ENCODE measurements at regions not wholly inside any gene's neighbourhood (a gene's known extent, or its start where the extent isn't known, plus 50 kb on each side); places are given as distances from the start of the nearest gene placed in this dataset.

DNA sequence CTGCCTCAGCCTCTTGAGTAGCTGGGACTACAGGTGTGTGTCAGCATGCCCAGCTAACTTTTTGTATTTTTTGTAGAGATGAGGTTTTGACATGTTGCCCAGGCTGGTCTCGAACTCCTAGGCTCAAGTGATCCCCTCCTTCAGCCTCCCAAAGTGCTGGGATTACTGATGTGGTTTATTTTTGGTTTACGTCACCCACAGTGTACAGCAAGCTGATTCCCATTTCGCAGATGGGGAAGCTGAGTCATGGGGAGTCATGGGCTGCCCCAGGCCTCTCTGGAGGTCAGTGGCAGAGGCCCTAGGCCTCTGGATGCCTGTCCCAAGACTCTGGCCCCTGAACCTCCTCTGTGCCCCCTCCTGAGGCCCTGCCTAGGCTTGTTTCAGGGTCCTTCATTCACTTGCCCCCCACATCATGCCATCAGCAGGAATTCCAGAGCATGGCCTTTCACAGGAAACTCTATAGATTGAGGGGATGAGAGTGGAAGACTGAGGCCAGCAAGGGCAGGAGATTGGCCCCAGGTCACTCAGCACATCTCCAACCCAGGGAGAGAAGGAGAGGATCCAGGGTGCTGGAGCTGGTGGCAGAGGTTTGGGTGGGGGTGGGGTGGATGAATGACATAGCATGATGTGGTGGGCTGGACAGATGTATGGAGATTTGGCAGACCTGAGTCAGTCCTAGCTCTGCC lies 266.0 kb downstream of the PTPRU start:
- Mint-ChIP-seq H3K4me3 (ENCODE audit: unreplicated experiment) (no peak overlapping the region), H3K27me3 (ENCODE audit: insufficient read depth, unreplicated experiment) (peaks cover 19% of the 10 kb centered on the region), H3K36me3 (ENCODE audit: insufficient read depth, unreplicated experiment) (no peaks in the 10 kb centered on the region), H3K9me3 (ENCODE audit: unreplicated experiment) (peaks cover 20% of the 10 kb centered on the region), H3K27ac (ENCODE audit: unreplicated experiment) (no peak overlapping the region), H3K4me1 (ENCODE audit: low read depth, unreplicated experiment) (no peaks in the 10 kb centered on the region)
- no TSS peak for BruUV-seq (replicated peaks)
- POLR2A ChIA-PET: no interaction called here
- intact Hi-C loops (cut with micrococcal nuclease; ENCODE audit: unreplicated experiment): no loop called here
- CTCF ChIA-PET: no interaction called here
- H3K36me3 ChIP-seq (ENCODE audit: control insufficient read depth, insufficient read depth, low read length): no peaks in the 10 kb centered on the region
- H3K4me1 ChIP-seq: no peaks in the 10 kb centered on the region
- no peak for DNase-seq
- no peaks in the 10 kb centered on the region for H3K27me3 ChIP-seq (replicated peaks; ENCODE audit: control insufficient read depth, insufficient read depth, low read length)
- no peaks in the 10 kb centered on the region for H3K9me3 ChIP-seq
- no peak overlapping the region for H3K4me3 ChIP-seq (ENCODE audit: low read depth, low read length)
- TF ChIP-seq, protein P1, sequence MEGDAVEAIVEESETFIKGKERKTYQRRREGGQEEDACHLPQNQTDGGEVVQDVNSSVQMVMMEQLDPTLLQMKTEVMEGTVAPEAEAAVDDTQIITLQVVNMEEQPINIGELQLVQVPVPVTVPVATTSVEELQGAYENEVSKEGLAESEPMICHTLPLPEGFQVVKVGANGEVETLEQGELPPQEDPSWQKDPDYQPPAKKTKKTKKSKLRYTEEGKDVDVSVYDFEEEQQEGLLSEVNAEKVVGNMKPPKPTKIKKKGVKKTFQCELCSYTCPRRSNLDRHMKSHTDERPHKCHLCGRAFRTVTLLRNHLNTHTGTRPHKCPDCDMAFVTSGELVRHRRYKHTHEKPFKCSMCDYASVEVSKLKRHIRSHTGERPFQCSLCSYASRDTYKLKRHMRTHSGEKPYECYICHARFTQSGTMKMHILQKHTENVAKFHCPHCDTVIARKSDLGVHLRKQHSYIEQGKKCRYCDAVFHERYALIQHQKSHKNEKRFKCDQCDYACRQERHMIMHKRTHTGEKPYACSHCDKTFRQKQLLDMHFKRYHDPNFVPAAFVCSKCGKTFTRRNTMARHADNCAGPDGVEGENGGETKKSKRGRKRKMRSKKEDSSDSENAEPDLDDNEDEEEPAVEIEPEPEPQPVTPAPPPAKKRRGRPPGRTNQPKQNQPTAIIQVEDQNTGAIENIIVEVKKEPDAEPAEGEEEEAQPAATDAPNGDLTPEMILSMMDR (IDR thresholded peaks at IDR 0.05; ENCODE audit: insufficient read depth in 1 of 2, low read depth in 1 of 2, low read length in 1 of 2, severe bottlenecking in 1 of 2, unreplicated experiment in 1 of 2): no peak

DNA sequence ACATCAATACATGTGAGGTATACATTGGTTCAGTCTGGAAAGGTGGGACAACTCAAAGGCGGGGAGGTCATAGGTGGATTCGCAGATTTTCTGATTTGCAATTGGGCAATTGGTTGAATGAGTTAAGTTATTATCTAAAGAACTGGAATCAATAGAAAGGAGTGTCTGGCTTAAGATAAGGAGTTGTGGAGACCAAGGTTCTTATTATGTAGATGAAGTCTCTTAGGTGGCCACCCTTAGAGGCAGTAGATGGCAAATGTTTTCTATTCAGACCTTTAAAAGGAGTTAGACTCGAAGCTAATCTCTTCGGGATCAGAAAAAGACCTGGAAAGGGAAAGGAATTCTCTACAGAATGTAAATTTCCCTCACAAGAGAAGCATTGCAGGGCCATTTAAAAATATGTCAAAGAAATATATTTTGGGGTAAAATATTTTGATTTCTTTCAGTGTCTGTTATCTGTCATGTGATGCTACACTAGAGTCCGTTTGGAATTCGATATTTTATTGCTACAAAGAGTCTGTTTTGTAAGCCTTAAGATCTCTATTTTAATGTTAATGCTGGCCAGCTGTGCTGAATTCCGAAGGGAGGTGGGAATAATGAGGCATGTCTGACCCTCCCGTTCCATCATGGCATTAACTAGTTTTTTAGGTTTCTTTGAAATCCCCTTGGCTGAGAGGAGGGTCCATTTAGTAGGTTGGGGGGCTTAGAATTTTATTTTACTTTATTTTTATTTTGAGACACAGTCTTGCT lies 265.1 kb downstream of the PTPRU start:
- no peak overlapping the region for H3K27ac Mint-ChIP-seq (ENCODE audit: unreplicated experiment)
- TF ChIP-seq, protein P1 (IDR thresholded peaks at IDR 0.05; ENCODE audit: insufficient read depth in 1 of 2, low read depth in 1 of 2, low read length in 1 of 2, severe bottlenecking in 1 of 2, unreplicated experiment in 1 of 2): no peak
- ChIA-PET CTCF (no interaction called here), POLR2A (no interaction called here)
- Histone ChIP-seq H3K36me3 (ENCODE audit: control insufficient read depth, insufficient read depth, low read length) (no peaks in the 10 kb centered on the region), H3K27me3 (replicated peaks; ENCODE audit: control insufficient read depth, insufficient read depth, low read length) (no peaks in the 10 kb centered on the region), H3K9me3 (no peaks in the 10 kb centered on the region), H3K4me1 (no peaks in the 10 kb centered on the region), H3K4me3 (ENCODE audit: low read depth, low read length) (no peak overlapping the region)
- H3K4me1 Mint-ChIP-seq (ENCODE audit: low read depth, unreplicated experiment): no peaks in the 10 kb centered on the region
- H3K4me3 Mint-ChIP-seq (ENCODE audit: unreplicated experiment): no peak overlapping the region
- intact Hi-C loops (cut with micrococcal nuclease; ENCODE audit: unreplicated experiment): no loop called here
- no TSS peak for BruUV-seq (replicated peaks)
- no peaks in the 10 kb centered on the region for H3K36me3 Mint-ChIP-seq (ENCODE audit: insufficient read depth, unreplicated experiment)
- H3K9me3 Mint-ChIP-seq (ENCODE audit: unreplicated experiment): peaks cover 20% of the 10 kb centered on the region
- DNase-seq: no peak
- H3K27me3 Mint-ChIP-seq (ENCODE audit: insufficient read depth, unreplicated experiment): peaks cover 16% of the 10 kb centered on the region

DNA sequence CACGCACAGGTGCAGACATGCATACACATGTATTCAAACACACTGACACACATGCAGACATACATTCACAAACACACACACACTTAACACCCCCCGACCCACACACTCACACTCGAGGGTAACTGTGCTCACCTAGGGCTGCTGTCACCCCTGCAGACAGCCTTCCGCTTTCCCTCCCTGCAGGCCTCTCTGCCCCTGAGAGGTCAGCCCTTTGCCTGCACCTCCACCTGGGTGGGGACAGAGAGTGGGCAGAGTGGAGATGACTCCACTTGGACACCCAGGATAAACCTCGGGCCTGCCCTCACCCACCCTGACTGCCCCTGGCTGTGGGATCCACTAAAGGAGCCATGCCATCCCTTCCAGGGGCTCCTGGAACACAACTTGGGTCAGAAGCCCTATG lies 264.3 kb downstream of the PTPRU start:
- no peaks in the 10 kb centered on the region for H3K27me3 ChIP-seq (replicated peaks; ENCODE audit: control insufficient read depth, insufficient read depth, low read length)
- intact Hi-C loops (cut with micrococcal nuclease; ENCODE audit: unreplicated experiment): no loop called here
- H3K4me3 ChIP-seq (ENCODE audit: low read depth, low read length): no peak overlapping the region
- TF ChIP-seq, protein P1 (IDR thresholded peaks at IDR 0.05; ENCODE audit: insufficient read depth in 1 of 2, low read depth in 1 of 2, low read length in 1 of 2, severe bottlenecking in 1 of 2, unreplicated experiment in 1 of 2): no peak
- H3K4me1 ChIP-seq: no peaks in the 10 kb centered on the region
- no peaks in the 10 kb centered on the region for H3K4me1 Mint-ChIP-seq (ENCODE audit: low read depth, unreplicated experiment)
- ChIA-PET CTCF (no interaction called here), POLR2A (no interaction called here)
- H3K27me3 Mint-ChIP-seq (ENCODE audit: insufficient read depth, unreplicated experiment): peaks cover 12% of the 10 kb centered on the region
- H3K36me3 Mint-ChIP-seq (ENCODE audit: insufficient read depth, unreplicated experiment): no peaks in the 10 kb centered on the region
- H3K36me3 ChIP-seq (ENCODE audit: control insufficient read depth, insufficient read depth, low read length): no peaks in the 10 kb centered on the region
- DNase-seq: no peak
- no peak overlapping the region for H3K27ac Mint-ChIP-seq (ENCODE audit: unreplicated experiment)
- peaks cover 20% of the 10 kb centered on the region for H3K9me3 Mint-ChIP-seq (ENCODE audit: unreplicated experiment)
- no peaks in the 10 kb centered on the region for H3K9me3 ChIP-seq
- H3K4me3 Mint-ChIP-seq (ENCODE audit: unreplicated experiment): no peak overlapping the region
- BruUV-seq (replicated peaks): no TSS peak
